ENCODE measurements at regions not wholly inside any gene's neighbourhood (a gene's known extent, or its start where the extent isn't known, plus 50 kb on each side); places are given as distances from the start of the nearest gene placed in this dataset.

GRCh38 chr20:20859510-20859909 is 147.1 kb upstream of the RALGAPA2 start:
- no peak overlapping the region for H3K27ac Mint-ChIP-seq
- no peak overlapping the region for H3K4me3 Mint-ChIP-seq
- CTCF ChIA-PET, result interaction anchor here (0.6 to 4.3 kb wide), 15 partner anchors 8 to 730 kb away, joined by 3 to 27 read pairs (median 4); no protein-coding TSS in a partner anchor
- DNase-seq, result no peak
- no peaks in the 10 kb centered on the region for H3K36me3 Mint-ChIP-seq
- no peaks in the 10 kb centered on the region for H3K9me3 Mint-ChIP-seq
- H3K27me3 Mint-ChIP-seq, result peaks cover 23% of the 10 kb centered on the region
- H3K4me1 Mint-ChIP-seq, result no peaks in the 10 kb centered on the region

- Mint-ChIP-seq H3K36me3 (no peaks in the 10 kb centered on the region), H3K9me3 (no peaks in the 10 kb centered on the region), H3K27me3 (peaks cover 20% of the 10 kb centered on the region), H3K4me1 (no peaks in the 10 kb centered on the region), H3K4me3 (no peak overlapping the region), H3K27ac (no peak overlapping the region)
- CTCF ChIA-PET, result no interaction called here
- DNase-seq, result no peak
Measured at GRCh38 chr20:20856956-20857355, 144.5 kb upstream of the RALGAPA2 start.

GRCh38 chr20:20856306-20856705 is 143.9 kb upstream of the RALGAPA2 start:
- Mint-ChIP-seq H3K27ac (no peak overlapping the region), H3K4me1 (no peaks in the 10 kb centered on the region), H3K27me3 (peaks cover 15% of the 10 kb centered on the region), H3K4me3 (no peak overlapping the region), H3K36me3 (no peaks in the 10 kb centered on the region), H3K9me3 (no peaks in the 10 kb centered on the region)
- CTCF ChIA-PET, result no interaction called here
- DNase-seq, result no peak

GRCh38 chr20:20851385-20851784 is 138.9 kb upstream of the RALGAPA2 start:
- H3K27me3 Mint-ChIP-seq, result peaks cover 4% of the 10 kb centered on the region
- CTCF ChIA-PET, result interaction anchor here (1.0 to 1.5 kb wide), 2 partner anchors 9 to 24 kb away, joined by 3 to 5 read pairs; no protein-coding TSS in a partner anchor
- no peaks in the 10 kb centered on the region for H3K36me3 Mint-ChIP-seq
- H3K27ac Mint-ChIP-seq, result no peak overlapping the region
- no peaks in the 10 kb centered on the region for H3K9me3 Mint-ChIP-seq
- H3K4me1 Mint-ChIP-seq, result no peaks in the 10 kb centered on the region
- no peak overlapping the region for H3K4me3 Mint-ChIP-seq
- no peak for DNase-seq

GRCh38 chr20:20850407-20850806 is 138.0 kb upstream of the RALGAPA2 start:
- Mint-ChIP-seq H3K27ac (no peak overlapping the region), H3K27me3 (peaks cover 4% of the 10 kb centered on the region), H3K36me3 (no peaks in the 10 kb centered on the region), H3K4me1 (no peaks in the 10 kb centered on the region), H3K4me3 (no peak overlapping the region), H3K9me3 (no peaks in the 10 kb centered on the region)
- CTCF ChIA-PET, result interaction anchor here (1.0 to 1.5 kb wide), 2 partner anchors 10 to 23 kb away, joined by 3 to 5 read pairs; no protein-coding TSS in a partner anchor
- no peak for DNase-seq

- Mint-ChIP-seq H3K36me3 (no peaks in the 10 kb centered on the region), H3K27me3 (peaks cover 4% of the 10 kb centered on the region), H3K27ac (no peak overlapping the region), H3K4me3 (no peak overlapping the region), H3K4me1 (peaks cover under 1% of the 10 kb centered on the region), H3K9me3 (no peaks in the 10 kb centered on the region)
- CTCF ChIA-PET, result no interaction called here
- DNase-seq, result no peak
Measured at GRCh38 chr20:20849161-20849560, 136.7 kb upstream of the RALGAPA2 start.

- CTCF ChIA-PET, result no interaction called here
- no peaks in the 10 kb centered on the region for H3K27me3 Mint-ChIP-seq
Measured at GRCh38 chr20:20847814-20848213, 135.4 kb upstream of the RALGAPA2 start.

GRCh38 chr20:20843982-20844381 is 131.5 kb upstream of the RALGAPA2 start:
- H3K4me3 Mint-ChIP-seq, result no peak overlapping the region
- no peak overlapping the region for H3K27ac Mint-ChIP-seq
- no peaks in the 10 kb centered on the region for H3K9me3 Mint-ChIP-seq
- H3K4me1 Mint-ChIP-seq, result peaks cover 8% of the 10 kb centered on the region
- H3K27me3 Mint-ChIP-seq, result peaks cover 4% of the 10 kb centered on the region
- CTCF ChIA-PET, result no interaction called here
- DNase-seq, result no peak
- H3K36me3 Mint-ChIP-seq, result no peaks in the 10 kb centered on the region

More at GRCh38 chr20:20847814-20848213, 135.4 kb upstream of the RALGAPA2 start:
- Mint-ChIP-seq H3K4me1 (peaks cover 8% of the 10 kb centered on the region), H3K9me3 (no peaks in the 10 kb centered on the region), H3K36me3 (no peaks in the 10 kb centered on the region), H3K27ac (no peak overlapping the region), H3K4me3 (no peak overlapping the region)
- DNase-seq, result no peak

- H3K4me1 Mint-ChIP-seq, result peaks cover 11% of the 10 kb centered on the region
- no peak overlapping the region for H3K27ac Mint-ChIP-seq
- H3K27me3 Mint-ChIP-seq, result peaks cover 15% of the 10 kb centered on the region
- no peaks in the 10 kb centered on the region for H3K36me3 Mint-ChIP-seq
- H3K4me3 Mint-ChIP-seq, result no peak overlapping the region
- H3K9me3 Mint-ChIP-seq, result no peaks in the 10 kb centered on the region
- CTCF ChIA-PET, result interaction anchor here (1.0 to 3.4 kb wide), 4 partner anchors 21 to 664 kb away, joined by 3 to 16 read pairs (median 4); no protein-coding TSS in a partner anchor
- DNase-seq, result no peak
Measured at GRCh38 chr20:20839771-20840170, 127.3 kb upstream of the RALGAPA2 start.

- Mint-ChIP-seq H3K4me3 (no peak overlapping the region), H3K27me3 (peaks cover 15% of the 10 kb centered on the region), H3K27ac (no peak overlapping the region), H3K36me3 (no peaks in the 10 kb centered on the region), H3K9me3 (no peaks in the 10 kb centered on the region), H3K4me1 (peaks cover 3% of the 10 kb centered on the region)
- CTCF ChIA-PET, result interaction anchor here (0.7 to 3.4 kb wide), 11 partner anchors 9 to 667 kb away, joined by 3 to 16 read pairs (median 3); no protein-coding TSS in a partner anchor
- DNase-seq, result peak; percentile 57
Measured at GRCh38 chr20:20837574-20838021, 125.2 kb upstream of the RALGAPA2 start.

GRCh38 chr20:20836836-20837235 is 124.4 kb upstream of the RALGAPA2 start:
- no peak for DNase-seq
- no peak overlapping the region for H3K4me3 Mint-ChIP-seq
- peaks cover 15% of the 10 kb centered on the region for H3K27me3 Mint-ChIP-seq
- peaks cover 3% of the 10 kb centered on the region for H3K4me1 Mint-ChIP-seq
- no peaks in the 10 kb centered on the region for H3K9me3 Mint-ChIP-seq
- no peaks in the 10 kb centered on the region for H3K36me3 Mint-ChIP-seq
- CTCF ChIA-PET, result interaction anchor here (0.6 to 3.4 kb wide), 12 partner anchors 12 to 668 kb away, joined by 3 to 16 read pairs (median 3); no protein-coding TSS in a partner anchor
- no peak overlapping the region for H3K27ac Mint-ChIP-seq

GRCh38 chr20:20835897-20836296 is 123.5 kb upstream of the RALGAPA2 start:
- no peak overlapping the region for H3K27ac Mint-ChIP-seq
- DNase-seq, result no peak
- H3K36me3 Mint-ChIP-seq, result no peaks in the 10 kb centered on the region
- no peaks in the 10 kb centered on the region for H3K9me3 Mint-ChIP-seq
- H3K4me1 Mint-ChIP-seq, result peaks cover 3% of the 10 kb centered on the region
- H3K4me3 Mint-ChIP-seq, result no peak overlapping the region
- CTCF ChIA-PET, result interaction anchor here (1.1 to 2.5 kb wide), 3 partner anchors 11 to 669 kb away, joined by 3 to 9 read pairs (median 6); no protein-coding TSS in a partner anchor
- H3K27me3 Mint-ChIP-seq, result peaks cover 19% of the 10 kb centered on the region

GRCh38 chr20:20834008-20834407 is 121.6 kb upstream of the RALGAPA2 start:
- CTCF ChIA-PET, result interaction anchor here (0.9 kb wide), 1 partner anchor 9 kb away, joined by 3 read pairs; no protein-coding TSS in a partner anchor
- H3K27me3 Mint-ChIP-seq, result peaks cover 24% of the 10 kb centered on the region
- H3K9me3 Mint-ChIP-seq, result peaks cover 2% of the 10 kb centered on the region
- DNase-seq, result no peak
- H3K4me3 Mint-ChIP-seq, result no peak overlapping the region
- peaks cover 3% of the 10 kb centered on the region for H3K4me1 Mint-ChIP-seq
- H3K36me3 Mint-ChIP-seq, result no peaks in the 10 kb centered on the region
- no peak overlapping the region for H3K27ac Mint-ChIP-seq

- no peak for DNase-seq
- Mint-ChIP-seq H3K4me3 (no peak overlapping the region), H3K4me1 (peaks cover 3% of the 10 kb centered on the region), H3K36me3 (no peaks in the 10 kb centered on the region), H3K27me3 (peaks cover 21% of the 10 kb centered on the region), H3K9me3 (peaks cover 2% of the 10 kb centered on the region), H3K27ac (no peak overlapping the region)
- CTCF ChIA-PET, result interaction anchor here (0.9 to 1.2 kb wide), 2 partner anchors 28 to 33 kb away, joined by 4 to 5 read pairs; no protein-coding TSS in a partner anchor
Measured at GRCh38 chr20:20832715-20833114, 120.3 kb upstream of the RALGAPA2 start.

- no peak overlapping the region for H3K27ac Mint-ChIP-seq
- no peaks in the 10 kb centered on the region for H3K4me1 Mint-ChIP-seq
- CTCF ChIA-PET, result no interaction called here
- H3K36me3 Mint-ChIP-seq, result no peaks in the 10 kb centered on the region
- DNase-seq, result no peak
- H3K27me3 Mint-ChIP-seq, result peaks cover 20% of the 10 kb centered on the region
- no peak overlapping the region for H3K4me3 Mint-ChIP-seq
- H3K9me3 Mint-ChIP-seq, result peaks cover 2% of the 10 kb centered on the region
Measured at GRCh38 chr20:20831794-20832193, 119.3 kb upstream of the RALGAPA2 start.

All from activated naive CD4-positive, alpha-beta T cell treated with anti-CD3 and anti-CD28 coated beads, Interleukin-2, amount 10 ng/mL, durations not matched to agents 7 days and 5 days (primary cell).